Activated T-cell treated with anti-CD3 and anti-CD28 coated beads for 1 hour (primary cell): ENCODE measurements at regions not wholly inside any gene's neighbourhood (a gene's known extent, or its start where the extent isn't known, plus 50 kb on each side); places are given as distances from the start of the nearest gene placed in this dataset.
A peak's percentile ranks its signal among the peaks of the same experiment; 100 is the strongest.

ENCODE experiments used
- DNase-seq: peaks from one replicate; pipeline ENCODE4 v3.0.0-alpha.2; 2020; ENCODE audit warnings: low read depth

DNA sequence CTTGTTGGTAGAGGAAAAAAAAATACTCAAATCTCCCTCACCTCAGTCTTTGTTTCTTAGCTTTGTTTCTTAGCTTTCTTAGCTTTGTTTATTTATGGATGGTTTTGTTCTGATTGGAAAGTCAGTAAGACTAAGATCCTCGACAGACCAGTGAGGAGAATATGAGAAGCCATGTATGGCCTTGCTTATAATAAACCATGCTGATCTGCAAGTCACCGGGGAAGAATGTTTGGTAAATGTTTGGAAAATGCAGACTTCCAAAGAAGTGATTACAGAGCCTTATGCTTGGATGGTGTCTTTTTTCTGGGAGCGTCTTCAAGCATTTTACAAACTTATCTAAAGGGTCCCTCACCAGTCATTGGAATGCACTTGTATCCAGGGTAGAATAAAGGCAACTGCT lies 90.1 kb upstream of the NOCT start:
- DNase-seq = no peak

DNA sequence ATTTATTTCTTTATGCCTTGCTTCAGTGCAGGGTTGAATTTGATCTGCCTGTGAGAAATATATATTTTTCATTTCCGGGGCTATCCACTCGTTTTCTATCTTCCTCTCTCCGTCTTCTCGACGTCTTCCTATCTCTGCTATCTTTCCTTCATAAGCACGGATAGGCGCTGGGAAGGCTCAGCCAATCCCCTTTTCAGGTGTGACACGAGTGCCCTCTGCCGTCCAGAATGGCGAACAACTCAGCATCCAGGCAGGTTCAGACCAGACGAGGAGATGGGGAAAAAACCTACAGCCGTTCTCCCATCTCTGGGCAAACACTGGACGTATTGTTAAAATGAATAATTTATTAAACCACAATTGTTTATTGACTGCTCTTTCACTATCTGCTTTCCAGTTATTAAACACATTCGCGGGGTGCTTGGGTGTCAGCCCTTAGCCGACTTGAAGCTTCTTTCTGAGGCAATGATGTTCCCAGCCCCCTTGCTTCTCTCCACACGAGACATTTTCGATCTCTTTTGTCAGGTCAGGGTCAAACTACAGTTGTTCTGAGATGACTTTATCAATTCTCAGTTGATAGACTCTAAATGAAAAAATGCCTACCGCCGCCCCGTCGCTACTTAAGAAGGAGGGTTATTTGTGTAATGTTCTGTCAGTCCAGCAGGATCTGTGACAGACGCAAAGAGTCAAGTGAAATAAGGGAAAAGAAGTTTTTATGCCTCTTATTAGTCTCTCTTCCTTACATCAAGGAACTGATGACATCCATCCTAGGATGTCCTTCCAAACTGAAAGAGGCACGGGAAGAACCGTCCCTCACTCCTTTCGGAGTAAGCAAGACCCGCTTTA lies 96.3 kb upstream of the NOCT start:
- DNase-seq = peak; percentile 13

DNA sequence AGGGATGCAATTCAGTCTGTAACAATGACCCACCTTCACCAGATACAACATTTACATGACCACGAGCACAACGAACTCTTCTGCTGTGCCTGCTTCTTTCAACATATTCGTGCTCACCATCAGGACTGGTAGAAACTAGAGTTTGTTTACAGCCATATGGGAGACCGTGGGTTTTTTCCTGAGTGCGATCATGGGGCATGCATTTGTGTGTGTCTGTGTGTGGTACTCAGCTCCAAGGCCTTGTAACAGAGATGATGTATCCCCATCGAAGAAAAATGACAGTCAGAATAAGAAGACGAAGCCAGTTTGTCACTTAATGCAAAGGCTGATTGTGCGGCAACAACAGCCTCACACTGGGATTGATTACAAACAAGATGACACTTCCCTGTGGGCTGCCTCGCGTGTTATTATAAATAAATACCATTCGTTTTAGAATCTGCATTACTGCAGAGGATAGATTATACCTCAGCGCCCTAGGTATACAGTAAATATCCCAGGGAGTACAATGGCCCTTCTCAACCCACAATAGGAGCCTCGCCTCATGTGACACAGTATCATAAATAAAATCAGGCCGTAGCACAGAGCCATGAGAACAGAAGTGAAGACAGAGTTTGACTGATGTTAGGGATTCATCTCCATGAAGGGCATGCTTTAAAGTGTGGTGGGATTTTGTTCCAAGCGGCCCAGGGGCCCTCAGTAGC lies 97.3 kb upstream of the NOCT start:
- no peak for DNase-seq

DNA sequence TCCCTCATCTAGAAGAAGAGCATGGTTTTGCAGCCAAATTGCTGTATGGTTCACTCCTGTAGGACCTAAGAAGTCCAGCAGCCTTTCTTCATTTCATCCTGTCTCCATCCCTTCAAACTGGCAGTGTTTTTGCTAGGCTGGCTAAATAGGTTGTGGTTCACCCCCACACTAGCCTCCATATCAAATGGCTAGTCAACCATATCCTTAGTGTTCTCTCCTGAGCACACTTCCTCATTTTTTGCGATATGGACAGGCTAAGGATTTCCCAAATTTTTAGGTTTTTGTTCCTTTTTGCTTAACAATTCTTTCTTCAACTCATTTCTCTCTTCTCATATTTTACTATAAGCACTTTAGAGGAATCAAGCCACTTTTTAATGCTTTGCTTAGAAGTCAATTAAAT lies 98.8 kb upstream of the NOCT start:
- no peak for DNase-seq

DNA sequence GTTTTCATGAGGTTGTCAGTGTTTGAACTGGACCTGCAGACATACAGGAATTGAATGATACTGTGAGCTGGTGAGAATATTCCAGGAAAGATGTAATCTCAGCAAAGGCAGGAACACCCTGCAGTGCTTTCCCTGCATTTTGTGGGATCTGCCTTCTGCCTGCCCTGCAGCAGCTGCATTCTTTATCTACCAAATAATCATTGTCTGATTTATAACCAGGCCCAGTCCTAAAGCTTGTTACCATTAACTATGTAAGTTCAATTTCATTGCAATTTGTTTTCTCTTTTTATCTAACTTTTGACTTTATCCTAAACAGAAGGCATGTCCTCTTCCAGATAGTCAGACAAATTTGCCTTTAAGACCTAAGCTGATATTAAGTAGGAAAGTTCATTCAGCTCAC lies 99.8 kb upstream of the NOCT start:
- DNase-seq = no peak

DNA sequence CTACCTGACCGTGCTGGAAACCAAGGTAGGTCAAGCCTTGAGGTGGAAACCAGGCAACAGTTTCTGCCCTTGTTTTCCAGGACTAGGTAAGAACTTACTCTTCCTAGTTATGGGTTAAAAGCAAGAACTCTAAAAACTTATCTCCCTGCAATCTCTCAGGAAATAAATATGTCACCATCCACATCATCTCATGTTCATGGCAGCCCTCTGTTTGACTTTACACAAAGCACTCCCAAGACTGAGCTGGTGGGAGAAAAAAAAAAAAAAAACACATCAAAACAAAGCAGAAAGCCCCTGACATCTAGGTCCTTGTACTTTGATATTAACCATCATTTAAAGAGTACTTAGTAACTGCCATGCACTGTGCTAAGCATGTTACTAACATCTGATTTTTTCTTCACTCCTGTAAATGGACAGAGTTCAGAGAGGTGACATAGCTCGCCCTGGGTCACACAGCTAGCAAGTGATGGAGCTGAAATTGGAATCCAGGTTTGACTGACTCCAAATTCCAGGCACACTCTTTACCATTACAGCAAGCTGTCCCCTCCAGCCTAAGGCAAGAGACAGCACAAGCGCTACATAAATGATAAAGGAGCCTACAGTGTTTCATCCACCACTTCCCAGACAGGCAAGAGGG lies 102.8 kb upstream of the NOCT start:
- no peak for DNase-seq

DNA sequence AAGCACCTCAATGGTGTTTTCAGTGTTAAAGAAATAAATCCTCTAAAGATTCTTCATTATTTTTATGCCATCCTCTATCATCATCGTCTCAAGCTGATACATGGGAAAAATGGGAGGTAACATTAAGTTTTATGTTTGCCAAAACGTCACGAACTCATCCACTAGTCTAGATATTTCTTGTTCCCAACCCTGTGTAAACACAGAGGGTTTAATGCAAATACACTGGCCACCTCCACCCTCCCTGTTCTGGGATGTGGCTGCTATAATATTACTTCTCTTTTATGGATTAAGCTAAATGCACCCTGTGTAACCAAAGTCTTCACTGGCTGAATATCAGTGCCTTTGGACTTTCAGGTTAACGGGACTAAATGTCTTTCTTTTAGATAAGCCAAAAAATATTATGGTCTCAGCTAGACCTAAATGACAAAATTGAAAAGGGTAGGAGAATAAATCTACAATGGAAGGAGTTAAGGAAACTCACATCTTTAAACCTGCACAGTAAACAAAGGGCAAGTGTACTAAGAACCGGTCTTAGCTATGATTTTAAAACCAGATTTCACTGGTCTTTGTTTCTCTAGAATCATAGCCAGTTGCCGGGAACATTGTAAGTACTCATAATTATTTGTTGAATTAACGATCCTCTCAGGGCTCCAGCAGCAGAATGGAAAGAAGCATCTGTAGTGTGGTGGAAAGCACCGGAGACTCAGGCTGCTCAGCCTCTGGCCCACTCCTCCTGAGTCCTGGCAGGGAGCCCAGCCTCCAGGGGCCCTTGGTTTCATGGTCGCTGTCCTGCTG lies 103.5 kb upstream of the NOCT start:
- DNase-seq = no peak

DNA sequence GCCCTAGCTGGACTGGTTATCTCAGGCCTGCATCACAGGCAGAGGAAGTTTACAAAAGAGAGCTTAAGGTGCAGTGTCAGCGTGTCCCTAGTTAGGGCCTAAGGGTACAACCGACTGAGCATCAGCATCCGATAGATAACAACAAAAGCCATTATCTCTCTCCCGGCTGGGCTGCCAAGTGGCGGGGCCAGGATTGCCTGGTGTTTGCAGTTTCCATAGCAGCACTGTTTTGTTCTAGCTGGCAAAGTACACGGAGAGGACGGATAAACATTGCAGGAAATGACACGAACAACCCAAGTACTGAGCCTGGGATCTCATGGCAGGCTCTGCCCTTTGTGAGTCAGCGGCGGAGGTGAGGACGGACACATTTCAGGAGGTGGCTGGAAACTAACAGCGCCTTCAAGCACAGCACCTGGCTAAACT lies 104.7 kb upstream of the NOCT start:
- DNase-seq = no peak

DNA sequence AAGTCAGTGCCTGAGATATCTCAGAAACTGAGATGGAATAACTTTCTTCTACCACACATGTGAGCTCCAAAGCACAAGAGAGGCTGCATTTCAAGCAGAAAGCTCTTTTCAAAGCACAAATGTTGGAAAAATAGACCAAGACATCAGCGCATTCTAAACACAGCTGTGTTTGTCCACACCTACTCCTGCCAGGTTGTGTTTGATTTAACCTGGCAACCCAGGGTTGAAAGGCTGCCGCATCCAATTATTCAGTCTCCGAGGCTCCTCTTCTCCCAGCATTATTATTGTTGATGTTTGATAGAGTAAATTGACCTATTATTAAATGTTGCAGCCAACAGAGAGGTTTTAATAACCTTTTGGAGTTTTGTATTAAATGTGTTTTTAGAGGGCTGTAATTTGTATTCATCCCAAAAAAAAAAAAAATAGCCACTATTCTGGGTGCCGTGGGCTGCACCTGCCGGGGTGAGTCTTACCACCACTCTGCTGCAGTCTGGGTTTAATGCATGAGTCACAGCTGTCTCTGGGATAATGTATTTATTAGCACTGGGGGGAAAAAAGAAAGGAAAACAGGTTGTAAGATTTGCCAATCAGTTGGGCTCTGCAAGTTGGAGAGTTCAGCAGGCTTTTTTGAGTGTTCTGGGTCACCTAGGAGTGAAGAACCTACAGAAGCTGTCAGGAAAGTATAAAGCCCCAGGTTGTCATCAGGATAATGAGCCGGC lies 105.2 kb upstream of the NOCT start:
- DNase-seq = no peak

DNA sequence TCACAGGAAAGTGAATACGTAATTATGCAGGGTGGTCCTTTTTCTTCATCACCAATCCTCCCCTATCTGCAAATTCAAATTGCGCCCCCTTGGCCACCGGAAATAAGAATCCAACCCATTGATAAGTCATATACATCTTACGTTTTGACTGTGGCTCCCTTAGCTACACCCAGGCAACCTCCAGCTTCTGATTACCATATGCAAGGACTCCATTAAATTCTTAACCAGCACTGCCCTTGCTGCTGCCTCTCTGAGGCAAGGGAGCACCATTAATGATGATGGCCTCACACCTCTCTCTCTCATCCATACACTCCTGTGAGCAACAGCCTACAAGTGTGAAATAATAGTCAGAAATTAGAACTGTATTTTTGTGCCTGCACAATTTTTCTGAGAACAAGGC lies 106.0 kb upstream of the NOCT start:
- no peak for DNase-seq

DNA sequence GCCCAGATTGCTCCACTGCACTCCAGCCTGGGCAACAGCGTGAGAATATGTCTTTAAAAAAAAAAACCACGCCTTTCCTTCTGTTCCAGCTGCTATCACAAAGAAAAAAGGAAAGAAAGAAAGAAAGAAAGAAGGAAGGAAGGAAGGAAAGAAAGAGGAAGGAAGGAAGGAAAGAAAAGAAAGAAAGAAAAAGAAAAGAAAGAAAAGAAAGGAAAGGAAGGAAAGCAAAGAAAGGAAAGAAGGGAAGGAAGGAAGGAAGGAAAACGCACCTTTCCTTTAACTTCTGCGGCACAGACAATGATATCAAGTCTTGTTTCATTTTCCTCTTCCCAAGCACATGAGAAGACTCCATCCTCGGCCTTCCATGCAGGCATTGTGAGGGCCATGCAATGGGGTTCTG lies 107.4 kb upstream of the NOCT start:
- DNase-seq = no peak

DNA sequence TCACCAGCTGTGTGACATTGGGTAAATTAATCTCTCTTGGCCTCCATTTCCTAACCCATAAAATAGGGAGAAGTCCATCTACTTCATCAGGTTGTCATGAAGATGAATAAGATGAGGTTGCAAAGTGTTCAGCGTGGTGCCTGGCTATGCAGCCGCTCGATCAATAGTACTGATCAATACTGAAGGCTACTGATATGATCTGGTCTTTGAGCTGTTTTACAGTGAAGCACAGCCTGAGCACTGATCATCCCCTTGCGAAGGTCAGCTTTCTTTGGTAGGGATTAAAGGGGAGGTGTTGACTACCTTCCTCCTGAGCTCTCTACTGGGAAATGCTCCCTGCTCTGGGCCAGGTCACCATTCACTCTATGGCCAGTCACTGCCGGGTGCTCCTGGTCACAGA lies 108.4 kb upstream of the NOCT start:
- no peak for DNase-seq

DNA sequence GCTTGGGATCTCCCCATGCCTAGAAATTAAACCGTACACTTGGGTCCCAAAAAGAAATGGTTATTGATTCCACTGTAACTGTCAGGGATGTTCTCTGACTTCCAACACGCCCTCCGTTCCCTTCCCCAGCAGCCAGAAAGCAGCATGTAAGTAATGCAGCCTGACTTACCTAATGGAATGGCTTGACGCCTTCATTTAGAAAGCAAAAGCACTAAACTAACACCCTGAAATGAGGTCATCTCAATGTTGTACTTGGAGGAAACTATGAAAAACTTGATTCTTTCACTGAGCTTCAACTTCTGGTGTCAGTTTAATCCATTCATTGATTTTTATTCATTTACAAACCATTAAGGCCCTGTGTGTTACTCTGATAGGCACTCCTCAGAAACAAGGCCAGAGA lies 110.8 kb upstream of the NOCT start:
- DNase-seq = no peak

DNA sequence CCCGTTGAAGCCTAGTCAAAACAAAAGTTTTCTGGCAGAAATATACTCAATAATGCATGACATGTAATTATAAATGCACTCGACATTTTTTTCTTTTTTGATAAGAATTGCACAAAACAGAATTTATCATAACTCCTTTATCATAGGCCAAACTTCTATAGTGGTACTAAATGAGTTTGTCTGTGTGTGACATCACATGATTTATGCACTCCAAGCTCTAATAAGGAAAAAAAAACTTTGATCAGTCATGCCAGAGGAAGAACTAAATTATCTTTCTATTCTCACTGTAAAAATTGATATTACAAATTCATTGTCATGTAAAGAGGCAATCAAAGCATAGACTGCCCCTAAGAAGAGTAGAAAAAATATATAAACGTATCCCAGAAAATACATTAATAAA lies 112.4 kb upstream of the NOCT start:
- no peak for DNase-seq

DNA sequence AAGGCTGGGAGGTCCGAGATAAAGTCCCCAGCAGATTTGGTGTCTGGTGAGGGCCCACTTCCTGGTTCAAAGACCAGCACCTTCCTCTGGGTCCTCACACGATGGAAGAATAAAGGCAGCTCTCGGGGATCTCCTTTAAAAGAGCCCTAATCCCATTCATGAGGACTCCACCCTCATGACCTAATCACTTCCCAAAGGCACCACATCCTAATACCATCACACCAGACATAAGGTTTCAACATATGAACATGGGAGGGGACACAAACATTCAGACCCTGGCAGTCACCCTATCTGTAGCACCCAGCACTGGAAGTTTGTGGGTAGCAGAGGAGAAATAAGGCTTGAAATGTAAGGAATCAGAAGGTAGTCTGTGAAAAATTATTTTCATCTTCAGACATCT lies 112.9 kb upstream of the NOCT start:
- no peak for DNase-seq

DNA sequence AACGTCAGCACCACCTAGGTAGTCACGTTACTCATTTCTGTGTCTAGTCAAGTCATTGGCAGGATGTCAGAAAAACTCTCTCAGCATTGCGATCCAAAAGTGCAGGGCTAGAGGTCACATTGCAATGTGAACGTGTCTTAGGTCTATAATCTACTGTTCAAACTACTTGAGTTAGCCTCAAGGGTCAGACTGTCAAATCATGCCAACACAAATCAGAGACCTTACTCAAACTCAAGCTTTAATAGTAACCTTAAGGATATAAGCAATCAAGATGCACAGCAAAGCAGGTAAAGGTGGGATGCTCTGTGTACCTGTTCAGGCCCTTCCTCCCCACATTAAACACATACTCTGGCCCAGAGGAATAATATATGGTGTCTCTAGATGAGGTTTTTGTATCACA lies 114.4 kb upstream of the NOCT start:
- DNase-seq = no peak

DNA sequence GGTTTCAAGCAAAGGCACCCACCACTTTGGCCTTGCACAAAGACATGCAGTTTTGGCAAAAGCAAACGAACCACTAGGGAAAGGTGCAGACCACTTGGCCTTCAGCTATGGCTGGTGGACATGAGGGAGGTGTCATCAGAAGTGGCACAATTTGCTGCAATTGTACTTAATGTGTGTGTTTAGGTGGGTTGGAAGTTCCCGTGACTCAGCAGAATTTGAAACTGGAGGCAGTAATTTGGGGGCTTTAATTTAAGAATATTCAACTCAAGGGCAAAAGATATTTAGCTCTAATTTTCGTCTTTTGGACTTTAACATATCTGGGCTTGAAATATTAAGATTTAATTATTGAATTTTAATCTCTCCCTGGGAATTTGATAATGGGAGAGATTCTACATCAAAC lies 115.6 kb upstream of the NOCT start:
- no peak for DNase-seq

DNA sequence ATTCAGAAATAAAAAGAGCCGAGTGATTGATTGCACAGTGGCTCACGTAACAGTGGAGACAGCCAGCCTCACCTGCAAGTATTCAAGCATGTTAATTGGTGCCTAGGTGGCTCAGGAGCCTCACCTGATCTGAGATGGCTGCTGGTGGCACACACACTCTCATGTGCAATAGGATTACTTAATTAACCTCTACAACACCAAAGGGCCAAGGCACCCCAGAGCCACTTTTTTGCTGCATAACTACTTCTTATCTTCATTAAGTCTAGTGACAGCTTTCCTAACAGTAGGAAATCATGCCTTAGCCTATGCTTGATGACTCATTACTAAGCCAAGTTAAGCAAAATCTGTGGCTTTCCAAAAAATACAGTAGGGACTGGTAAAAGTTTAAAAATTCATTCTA lies 117.3 kb upstream of the NOCT start:
- DNase-seq = no peak

DNA sequence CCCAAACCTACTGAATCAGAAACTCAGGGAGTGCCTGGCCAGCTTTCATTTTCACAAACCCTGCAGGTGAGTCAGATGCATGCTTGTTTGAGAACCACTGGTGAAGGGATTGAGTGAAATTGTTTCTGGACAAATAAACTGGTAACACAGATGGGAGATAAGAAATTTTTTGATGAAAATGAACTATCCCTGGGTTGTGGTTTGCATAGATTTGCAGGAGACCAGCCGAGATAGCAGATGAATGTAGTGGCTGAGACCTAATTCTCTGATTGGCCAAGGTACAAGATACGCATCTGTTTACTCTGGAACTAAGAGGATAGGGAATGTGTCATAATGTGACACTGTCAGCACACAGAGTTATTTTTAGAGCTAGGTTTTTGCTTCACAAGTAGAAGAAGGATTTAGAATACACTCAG lies 117.8 kb upstream of the NOCT start:
- no peak for DNase-seq

DNA sequence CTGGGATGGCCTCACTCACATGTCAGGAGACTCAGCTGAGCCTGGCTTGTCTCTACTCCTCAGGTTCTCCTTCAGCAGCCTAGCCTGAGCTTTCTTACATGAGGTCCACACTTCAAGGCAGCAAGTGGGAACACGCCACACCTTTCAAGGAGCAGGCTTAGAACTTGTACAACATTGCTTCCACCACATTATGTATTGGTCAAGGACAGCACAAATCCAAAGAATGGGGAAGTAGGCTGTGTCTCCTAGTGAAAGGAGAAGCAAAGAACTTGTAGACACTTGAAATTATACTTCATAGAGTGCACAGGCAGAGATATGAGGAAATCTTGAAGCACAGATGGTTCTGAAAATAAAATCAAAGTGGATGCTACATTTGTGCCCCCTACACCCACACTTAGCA lies 120.9 kb upstream of the NOCT start:
- no peak for DNase-seq

DNA sequence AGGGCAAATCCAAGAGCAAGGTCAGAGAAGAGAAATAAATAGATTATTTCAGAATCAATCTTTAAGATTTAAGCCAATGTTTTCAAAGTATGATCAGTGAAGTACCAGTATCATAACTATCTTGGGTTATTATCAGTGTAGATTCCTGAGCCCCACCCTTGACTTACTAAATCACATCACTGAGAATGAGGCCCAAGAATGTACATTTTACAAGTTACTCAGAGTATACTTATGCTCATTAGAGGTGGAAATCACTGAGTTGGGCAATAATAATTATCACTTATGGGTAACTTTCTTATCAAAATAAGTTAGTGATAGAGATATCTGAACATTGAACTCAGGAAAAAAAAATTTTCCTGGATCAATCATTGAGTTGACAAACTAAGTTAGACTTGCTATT lies 121.6 kb upstream of the NOCT start:
- no peak for DNase-seq
